DOHH2 (cell line): ENCODE measurements at regions not wholly inside any gene's neighbourhood (a gene's known extent, or its start where the extent isn't known, plus 50 kb on each side); places are given as distances from the start of the nearest gene placed in this dataset.

ENCODE experiments used
- H3F3A ChIP-seq: fragments of 200-600 bp; sonication (generic), shearing (Covaris generic); 2 replicates; pipeline ENCODE4 v1.6.0; 2016; ENCODE audit warnings: antibody characterized with exemption, mild to moderate bottlenecking; ENCODE audit not compliant: control insufficient read depth, insufficient read depth
- H3K27ac ChIP-seq: fragments of 200-600 bp; sonication (generic); 2 replicates; pipeline ENCODE4 v1.5.1; 2014; ENCODE audit warnings: low read depth, mild to moderate bottlenecking, low read length, moderate library complexity
- H3K27me3 ChIP-seq: fragments of 200-600 bp; sonication (generic); 2 replicates; pipeline ENCODE4 v1.6.1; 2014; ENCODE audit warnings: mild to moderate bottlenecking, low read length, mixed read lengths; ENCODE audit not compliant: control insufficient read depth
- H3K36me3 ChIP-seq: fragments of 200-600 bp; sonication (generic); 2 replicates; pipeline ENCODE4 v1.6.1; 2014; ENCODE audit warnings: mild to moderate bottlenecking, low read length, moderate library complexity, mixed read lengths; ENCODE audit not compliant: control insufficient read depth
- H3K4me1 ChIP-seq: fragments of 200-600 bp; sonication (generic); 2 replicates; pipeline ENCODE4 v1.6.1; 2014; ENCODE audit warnings: mild to moderate bottlenecking, low read length, mixed read lengths; ENCODE audit not compliant: control insufficient read depth
- H3K4me2 ChIP-seq: fragments of 200-600 bp; sonication (generic); 2 replicates; pipeline ENCODE4 v1.6.0; 2014; ENCODE audit warnings: mild to moderate bottlenecking, low read length, moderate library complexity
- H3K4me3 ChIP-seq: fragments of 200-600 bp; sonication (generic); 2 replicates; pipeline ENCODE4 v1.5.1; 2014; ENCODE audit warnings: mild to moderate bottlenecking, low read length, mixed read lengths
- H3K79me2 ChIP-seq: fragments of 200-600 bp; sonication (generic); 2 replicates; pipeline ENCODE4 v1.6.1; 2014; ENCODE audit warnings: mild to moderate bottlenecking, low read length, mixed read lengths; ENCODE audit not compliant: control insufficient read depth
- H3K9me2 ChIP-seq: fragments of 200-600 bp; sonication (generic); replicated peaks from 2 replicates; pipeline ENCODE4 v1.6.1; 2014; ENCODE audit warnings: mild to moderate bottlenecking, low read length, mixed read lengths; ENCODE audit not compliant: control insufficient read depth
- H3K9me3 ChIP-seq: fragments of 200-600 bp; sonication (generic); 2 replicates; pipeline ENCODE4 v1.6.1; 2014; ENCODE audit warnings: antibody characterized with exemption, low read length, mixed read lengths; ENCODE audit not compliant: control insufficient read depth, insufficient read depth
- H4K20me1 ChIP-seq: fragments of 200-600 bp; sonication (generic); 2 replicates; pipeline ENCODE4 v1.6.0; 2014; ENCODE audit warnings: low read depth, mild to moderate bottlenecking, antibody characterized with exemption, low read length, moderate library complexity; ENCODE audit not compliant: control insufficient read depth, insufficient read depth
- EZH2phosphoT487 ChIP-seq: fragments of 200-600 bp; sonication (generic); IDR thresholded peaks from 2 replicates; pipeline ENCODE4 v1.6.1; 2017; ENCODE audit warnings: borderline replicate concordance, mild to moderate bottlenecking, antibody characterized with exemption, low read length, moderate library complexity, mixed read lengths
- TF ChIP-seq, protein P1 (sequence below): fragments of 200-600 bp; sonication (generic); IDR thresholded peaks from one replicate; pipeline ENCODE4 v1.5.1; 2014; ENCODE audit warnings: antibody characterized with exemption, mild to moderate bottlenecking, low read depth, low read length; ENCODE audit not compliant: poor library complexity, severe bottlenecking

DNA sequence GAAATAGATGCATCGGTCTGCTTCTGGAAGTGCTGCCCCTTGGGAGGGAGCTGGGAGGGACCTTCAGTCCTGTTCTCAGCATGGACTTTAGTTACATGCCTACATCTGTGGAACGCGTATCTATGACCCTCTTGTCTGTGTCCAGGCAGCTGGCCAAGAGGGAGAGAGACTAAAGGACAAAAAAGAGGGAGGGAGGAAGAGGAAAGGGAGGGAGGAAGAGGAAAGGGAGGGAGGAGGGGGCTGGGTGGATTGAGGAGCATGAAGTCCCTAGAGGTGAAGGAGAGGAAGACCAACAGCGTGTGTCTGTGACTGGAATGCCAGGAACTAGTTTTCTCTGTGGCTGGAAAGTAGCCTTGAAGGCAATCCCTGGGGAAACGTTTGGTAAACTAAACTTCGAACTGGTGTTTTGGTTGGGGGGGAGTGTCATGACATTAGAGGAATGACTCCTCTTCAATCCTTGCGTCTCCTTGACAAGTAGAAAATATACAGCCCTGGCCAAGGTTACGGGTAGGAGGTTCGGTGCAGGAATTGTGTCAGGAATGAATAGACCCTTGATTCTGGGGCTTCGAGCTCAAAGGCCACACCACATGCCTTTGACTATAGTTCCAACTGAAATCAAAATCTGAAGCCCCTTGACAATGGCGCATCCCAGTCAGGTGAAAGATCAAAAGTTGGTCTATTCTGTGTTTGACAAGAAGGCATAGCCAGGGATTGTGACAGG is 52.0 kb upstream of the PLEKHG1 start:
- no peak for TF ChIP-seq EZH2phosphoT487
- TF ChIP-seq, protein P1, sequence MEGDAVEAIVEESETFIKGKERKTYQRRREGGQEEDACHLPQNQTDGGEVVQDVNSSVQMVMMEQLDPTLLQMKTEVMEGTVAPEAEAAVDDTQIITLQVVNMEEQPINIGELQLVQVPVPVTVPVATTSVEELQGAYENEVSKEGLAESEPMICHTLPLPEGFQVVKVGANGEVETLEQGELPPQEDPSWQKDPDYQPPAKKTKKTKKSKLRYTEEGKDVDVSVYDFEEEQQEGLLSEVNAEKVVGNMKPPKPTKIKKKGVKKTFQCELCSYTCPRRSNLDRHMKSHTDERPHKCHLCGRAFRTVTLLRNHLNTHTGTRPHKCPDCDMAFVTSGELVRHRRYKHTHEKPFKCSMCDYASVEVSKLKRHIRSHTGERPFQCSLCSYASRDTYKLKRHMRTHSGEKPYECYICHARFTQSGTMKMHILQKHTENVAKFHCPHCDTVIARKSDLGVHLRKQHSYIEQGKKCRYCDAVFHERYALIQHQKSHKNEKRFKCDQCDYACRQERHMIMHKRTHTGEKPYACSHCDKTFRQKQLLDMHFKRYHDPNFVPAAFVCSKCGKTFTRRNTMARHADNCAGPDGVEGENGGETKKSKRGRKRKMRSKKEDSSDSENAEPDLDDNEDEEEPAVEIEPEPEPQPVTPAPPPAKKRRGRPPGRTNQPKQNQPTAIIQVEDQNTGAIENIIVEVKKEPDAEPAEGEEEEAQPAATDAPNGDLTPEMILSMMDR: no peak
- Histone ChIP-seq H3K4me1 (no peaks in the 10 kb centered on the region), H3K4me3 (no peak overlapping the region), H3K79me2 (no peaks in the 10 kb centered on the region), H3K9me2 (no peaks in the 10 kb centered on the region), H3K4me2 (no peak overlapping the region), H3K9me3 (no peaks in the 10 kb centered on the region), H3K27ac (no peak overlapping the region), H3K36me3 (no peaks in the 10 kb centered on the region), H4K20me1 (no peaks in the 10 kb centered on the region), H3K27me3 (no peaks in the 10 kb centered on the region), H3F3A (no peaks in the 10 kb centered on the region)

DNA sequence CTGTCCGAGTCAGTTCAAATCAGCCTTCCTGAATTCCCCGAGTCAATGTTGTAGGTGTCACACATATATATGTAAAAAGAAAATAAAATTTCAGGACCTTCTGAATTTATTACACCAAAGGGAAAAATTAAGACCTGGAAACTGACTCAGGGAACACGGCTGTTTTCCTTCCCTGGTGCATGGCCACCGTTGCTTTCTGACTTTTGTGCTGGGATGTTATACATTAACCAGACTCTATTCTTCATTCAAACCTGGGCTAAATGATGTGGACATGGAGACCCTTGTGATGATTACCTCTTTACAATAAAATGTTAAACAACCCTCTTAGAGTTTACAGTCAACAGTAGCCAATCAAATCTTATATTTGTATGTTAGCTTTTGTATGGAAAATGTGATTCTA is 51.4 kb upstream of the PLEKHG1 start:
- TF ChIP-seq EZH2phosphoT487: no peak
- TF ChIP-seq, protein P1: no peak
- no peak overlapping the region for H3K27ac ChIP-seq
- H4K20me1 ChIP-seq: no peaks in the 10 kb centered on the region
- H3K36me3 ChIP-seq: no peaks in the 10 kb centered on the region
- no peaks in the 10 kb centered on the region for H3K9me3 ChIP-seq
- H3K79me2 ChIP-seq: no peaks in the 10 kb centered on the region
- H3K27me3 ChIP-seq: no peaks in the 10 kb centered on the region
- no peak overlapping the region for H3K4me3 ChIP-seq
- no peaks in the 10 kb centered on the region for H3K4me1 ChIP-seq
- H3K4me2 ChIP-seq: no peak overlapping the region
- H3K9me2 ChIP-seq: no peaks in the 10 kb centered on the region
- H3F3A ChIP-seq: no peaks in the 10 kb centered on the region

DNA sequence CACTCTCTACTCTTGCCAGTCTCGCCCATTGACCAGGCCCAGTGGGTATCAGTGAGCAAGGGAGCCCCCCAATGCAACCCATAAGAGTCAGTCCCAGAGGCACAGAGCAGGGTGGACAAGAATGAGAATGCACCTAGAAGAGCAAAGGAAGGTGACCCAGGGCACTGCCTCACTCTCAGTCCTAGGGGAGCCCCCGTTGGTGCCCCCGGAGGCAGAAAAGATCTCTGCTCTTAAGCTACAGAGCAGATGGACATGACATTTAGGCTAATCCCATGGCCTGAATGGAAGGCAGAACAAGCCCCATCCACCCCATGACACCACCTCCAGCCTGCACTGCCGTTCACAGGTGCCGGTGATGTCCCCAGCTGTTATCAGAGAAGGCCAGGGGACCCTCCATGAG is 50.7 kb upstream of the PLEKHG1 start:
- TF ChIP-seq, protein P1: peak; percentile 41
- TF ChIP-seq EZH2phosphoT487: no peak
- no peaks in the 10 kb centered on the region for H3K27me3 ChIP-seq
- no peak overlapping the region for H3K27ac ChIP-seq
- H3K4me2 ChIP-seq: no peak overlapping the region
- no peaks in the 10 kb centered on the region for H3K36me3 ChIP-seq
- no peaks in the 10 kb centered on the region for H3K79me2 ChIP-seq
- H3K4me3 ChIP-seq: no peak overlapping the region
- no peaks in the 10 kb centered on the region for H4K20me1 ChIP-seq
- H3K9me3 ChIP-seq: no peaks in the 10 kb centered on the region
- no peaks in the 10 kb centered on the region for H3F3A ChIP-seq
- no peaks in the 10 kb centered on the region for H3K9me2 ChIP-seq
- H3K4me1 ChIP-seq: no peaks in the 10 kb centered on the region
